ENCODE measurements at regions not wholly inside any gene's neighbourhood (a gene's known extent, or its start where the extent isn't known, plus 50 kb on each side); places are given as distances from the start of the nearest gene placed in this dataset.
"Not testable (repeated sequence)": the region's sequence is repeated elsewhere in the genome, so short reads cannot be mapped to it uniquely, and the experiment has no call there.

GRCh38 chr6:66496659-66497058 is 789.6 kb upstream of the EYS start:
- H3K4me3 Mint-ChIP-seq: no peak overlapping the region

GRCh38 chr6:66494643-66495042 is 787.6 kb upstream of the EYS start:
- H3K36me3 Mint-ChIP-seq; H3K27me3 ChIP-seq (ENCODE audit: insufficient read depth, low read length); intact Hi-C loops (cut with micrococcal nuclease); H3K36me3 ChIP-seq (ENCODE audit: insufficient read depth, low read length); H3K4me1 ChIP-seq (ENCODE audit: insufficient read depth, low read length); POLR2A ChIA-PET (ENCODE audit: partially characterized antibody); DNase-seq; H3K4me1 Mint-ChIP-seq; H3K9me3 ChIP-seq (ENCODE audit: control insufficient read depth in 1 of 2, low read length in 2 of 2); H3K4me3 ChIP-seq (ENCODE audit: low read length in 2 of 2); H3K27ac Mint-ChIP-seq; CTCF ChIA-PET (ENCODE audit: partially characterized antibody); H3K27me3 Mint-ChIP-seq; H3K4me3 Mint-ChIP-seq; H3K27ac ChIP-seq (ENCODE audit: low read depth, low read length): not testable (repeated sequence)
- H3K9me3 Mint-ChIP-seq: peaks cover 0 to 16% (median 9%) of the 10 kb centered on the region in 8 donors

More at GRCh38 chr6:66496659-66497058, 789.6 kb upstream of the EYS start:
- H3K27me3 Mint-ChIP-seq: no peaks in the 10 kb centered on the region
- Histone ChIP-seq H3K36me3 (ENCODE audit: insufficient read depth, low read length) (no peaks in the 10 kb centered on the region), H3K27ac (ENCODE audit: low read depth, low read length) (no peak overlapping the region), H3K9me3 (ENCODE audit: control insufficient read depth in 1 of 2, low read length in 2 of 2) (no peaks in the 10 kb centered on the region), H3K4me3 (ENCODE audit: low read length in 2 of 2) (no peak overlapping the region), H3K4me1 (ENCODE audit: insufficient read depth, low read length) (no peaks in the 10 kb centered on the region), H3K27me3 (ENCODE audit: insufficient read depth, low read length) (no peaks in the 10 kb centered on the region)
- H3K36me3 Mint-ChIP-seq: no peaks in the 10 kb centered on the region
- DNase-seq: no peak
- ChIA-PET POLR2A (ENCODE audit: partially characterized antibody) (no interaction called here), CTCF (ENCODE audit: partially characterized antibody) (no interaction called here)
- no peak overlapping the region for H3K27ac Mint-ChIP-seq
- H3K4me1 Mint-ChIP-seq: no peaks in the 10 kb centered on the region
- intact Hi-C loops (cut with micrococcal nuclease): no loop called here
- peaks cover 0 to 13% (median 6%) of the 10 kb centered on the region in 8 donors for H3K9me3 Mint-ChIP-seq

- H3K4me1 ChIP-seq (ENCODE audit: insufficient read depth, low read length): no peaks in the 10 kb centered on the region
- Mint-ChIP-seq H3K27me3 (no peaks in the 10 kb centered on the region), H3K4me1 (no peaks in the 10 kb centered on the region), H3K4me3 (no peak overlapping the region), H3K36me3 (no peaks in the 10 kb centered on the region), H3K27ac (no peak overlapping the region), H3K9me3 (peaks cover 3 to 15% (median 5%) of the 10 kb centered on the region in 8 donors)
- POLR2A ChIA-PET (ENCODE audit: partially characterized antibody): no interaction called here
- no peaks in the 10 kb centered on the region for H3K9me3 ChIP-seq (ENCODE audit: control insufficient read depth in 1 of 2, low read length in 2 of 2)
- no peak for DNase-seq
- CTCF ChIA-PET (ENCODE audit: partially characterized antibody): no interaction called here
- H3K27ac ChIP-seq (ENCODE audit: low read depth, low read length): no peak overlapping the region
- H3K36me3 ChIP-seq (ENCODE audit: insufficient read depth, low read length): no peaks in the 10 kb centered on the region
- H3K27me3 ChIP-seq (ENCODE audit: insufficient read depth, low read length): no peaks in the 10 kb centered on the region
- H3K4me3 ChIP-seq (ENCODE audit: low read length in 2 of 2): no peak overlapping the region
- intact Hi-C loops (cut with micrococcal nuclease): no loop called here
Measured at GRCh38 chr6:66489269-66489987, 782.4 kb upstream of the EYS start.

- H3K4me3 Mint-ChIP-seq: no peak overlapping the region
- Histone ChIP-seq H3K4me3 (ENCODE audit: low read length in 2 of 2) (no peak overlapping the region), H3K9me3 (ENCODE audit: control insufficient read depth in 1 of 2, low read length in 2 of 2) (no peaks in the 10 kb centered on the region), H3K27ac (ENCODE audit: low read depth, low read length) (no peak overlapping the region), H3K27me3 (ENCODE audit: insufficient read depth, low read length) (no peaks in the 10 kb centered on the region), H3K36me3 (ENCODE audit: insufficient read depth, low read length) (no peaks in the 10 kb centered on the region), H3K4me1 (ENCODE audit: insufficient read depth, low read length) (no peaks in the 10 kb centered on the region)
- no peaks in the 10 kb centered on the region for H3K36me3 Mint-ChIP-seq
- H3K27me3 Mint-ChIP-seq: no peaks in the 10 kb centered on the region
- H3K4me1 Mint-ChIP-seq: no peaks in the 10 kb centered on the region
- H3K9me3 Mint-ChIP-seq: peaks cover 0 to 12% (median 5%) of the 10 kb centered on the region in 8 donors
- ChIA-PET POLR2A (ENCODE audit: partially characterized antibody) (no interaction called here), CTCF (ENCODE audit: partially characterized antibody) (no interaction called here)
- H3K27ac Mint-ChIP-seq: no peak overlapping the region
- no peak for DNase-seq
- intact Hi-C loops (cut with micrococcal nuclease): no loop called here
Measured at GRCh38 chr6:66481216-66481615, 774.2 kb upstream of the EYS start.

- no peak for DNase-seq
- ChIA-PET POLR2A (ENCODE audit: partially characterized antibody) (no interaction called here), CTCF (ENCODE audit: partially characterized antibody) (no interaction called here)
- intact Hi-C loops (cut with micrococcal nuclease): no loop called here
- Mint-ChIP-seq H3K4me1 (no peaks in the 10 kb centered on the region), H3K36me3 (no peaks in the 10 kb centered on the region), H3K27me3 (no peaks in the 10 kb centered on the region), H3K4me3 (no peak overlapping the region), H3K9me3 (peaks cover 0 to 12% (median 8%) of the 10 kb centered on the region in 8 donors), H3K27ac (no peak overlapping the region)
- H3K27ac ChIP-seq (ENCODE audit: low read depth, low read length): no peak overlapping the region
- H3K9me3 ChIP-seq (ENCODE audit: control insufficient read depth in 1 of 2, low read length in 2 of 2): no peaks in the 10 kb centered on the region
- no peaks in the 10 kb centered on the region for H3K36me3 ChIP-seq (ENCODE audit: insufficient read depth, low read length)
- no peaks in the 10 kb centered on the region for H3K27me3 ChIP-seq (ENCODE audit: insufficient read depth, low read length)
- no peaks in the 10 kb centered on the region for H3K4me1 ChIP-seq (ENCODE audit: insufficient read depth, low read length)
- no peak overlapping the region for H3K4me3 ChIP-seq (ENCODE audit: low read length in 2 of 2)
Measured at GRCh38 chr6:66478705-66479104, 771.7 kb upstream of the EYS start.

- H3K9me3 Mint-ChIP-seq: peaks cover 0 to 13% (median 3%) of the 10 kb centered on the region in 8 donors
- no peak overlapping the region for H3K27ac Mint-ChIP-seq
- no peaks in the 10 kb centered on the region for H3K36me3 Mint-ChIP-seq
- no peaks in the 10 kb centered on the region for H3K4me1 Mint-ChIP-seq
- no peaks in the 10 kb centered on the region for H3K36me3 ChIP-seq (ENCODE audit: insufficient read depth, low read length)
- H3K9me3 ChIP-seq (ENCODE audit: control insufficient read depth in 1 of 2, low read length in 2 of 2): no peaks in the 10 kb centered on the region
- no peak overlapping the region for H3K4me3 ChIP-seq (ENCODE audit: low read length in 2 of 2)
- intact Hi-C loops (cut with micrococcal nuclease): no loop called here
- CTCF ChIA-PET (ENCODE audit: partially characterized antibody): no interaction called here
- DNase-seq: no peak
- H3K4me3 Mint-ChIP-seq: no peak overlapping the region
- no peaks in the 10 kb centered on the region for H3K27me3 ChIP-seq (ENCODE audit: insufficient read depth, low read length)
- no peaks in the 10 kb centered on the region for H3K27me3 Mint-ChIP-seq
- POLR2A ChIA-PET (ENCODE audit: partially characterized antibody): no interaction called here
- H3K4me1 ChIP-seq (ENCODE audit: insufficient read depth, low read length): no peaks in the 10 kb centered on the region
- no peak overlapping the region for H3K27ac ChIP-seq (ENCODE audit: low read depth, low read length)
Measured at GRCh38 chr6:66435321-66435720, 728.3 kb upstream of the EYS start.

- no peak for DNase-seq
- ChIA-PET POLR2A (ENCODE audit: partially characterized antibody) (no interaction called here), CTCF (ENCODE audit: partially characterized antibody) (no interaction called here)
- Mint-ChIP-seq H3K9me3 (peaks cover 0 to 18% (median 9%) of the 10 kb centered on the region in 8 donors), H3K4me1 (no peaks in the 10 kb centered on the region), H3K27ac (no peak overlapping the region), H3K36me3 (no peaks in the 10 kb centered on the region), H3K27me3 (no peaks in the 10 kb centered on the region), H3K4me3 (no peak overlapping the region)
- H3K27me3 ChIP-seq (ENCODE audit: insufficient read depth, low read length): no peaks in the 10 kb centered on the region
- H3K4me3 ChIP-seq (ENCODE audit: low read length in 2 of 2): no peak overlapping the region
- no peaks in the 10 kb centered on the region for H3K4me1 ChIP-seq (ENCODE audit: insufficient read depth, low read length)
- intact Hi-C loops (cut with micrococcal nuclease): no loop called here
- no peak overlapping the region for H3K27ac ChIP-seq (ENCODE audit: low read depth, low read length)
- no peaks in the 10 kb centered on the region for H3K36me3 ChIP-seq (ENCODE audit: insufficient read depth, low read length)
- no peaks in the 10 kb centered on the region for H3K9me3 ChIP-seq (ENCODE audit: control insufficient read depth in 1 of 2, low read length in 2 of 2)
Measured at GRCh38 chr6:66429210-66429609, 722.2 kb upstream of the EYS start.

GRCh38 chr6:66423047-66423446 is 716.0 kb upstream of the EYS start:
- H3K36me3 Mint-ChIP-seq: no peaks in the 10 kb centered on the region
- H3K4me1 ChIP-seq (ENCODE audit: insufficient read depth, low read length): no peaks in the 10 kb centered on the region
- no peak for DNase-seq
- intact Hi-C loops (cut with micrococcal nuclease): no loop called here
- no peaks in the 10 kb centered on the region for H3K36me3 ChIP-seq (ENCODE audit: insufficient read depth, low read length)
- peaks cover 0 to 3% of the 10 kb centered on the region in 2 donors for H3K9me3 ChIP-seq (ENCODE audit: control insufficient read depth in 1 of 2, low read length in 2 of 2)
- CTCF ChIA-PET (ENCODE audit: partially characterized antibody): no interaction called here
- no peak overlapping the region for H3K27ac ChIP-seq (ENCODE audit: low read depth, low read length)
- H3K4me3 ChIP-seq (ENCODE audit: low read length in 2 of 2): no peak overlapping the region
- POLR2A ChIA-PET (ENCODE audit: partially characterized antibody): no interaction called here
- H3K27ac Mint-ChIP-seq: no peak overlapping the region
- H3K27me3 Mint-ChIP-seq: no peaks in the 10 kb centered on the region
- no peak overlapping the region for H3K4me3 Mint-ChIP-seq
- H3K9me3 Mint-ChIP-seq: peaks cover 0 to 21% (median 10%) of the 10 kb centered on the region in 8 donors
- H3K4me1 Mint-ChIP-seq: no peaks in the 10 kb centered on the region
- H3K27me3 ChIP-seq (ENCODE audit: insufficient read depth, low read length): no peaks in the 10 kb centered on the region
